Vagina (tissue), 2 donors: ENCODE measurements at regions not wholly inside any gene's neighbourhood (a gene's known extent, or its start where the extent isn't known, plus 50 kb on each side); places are given as distances from the start of the nearest gene placed in this dataset.

Source experiments
- CTCF ChIP-seq, 3 experiments: fragments of 450-650 bp in 2 of 3; fragments of 200-600 bp in 1 of 3; sonication (generic) in 1 of 3; IDR thresholded peaks; one replicate each; pipeline ENCODE4 v1.5.1; 2017 to 2019; ENCODE audit warnings: antibody characterized with exemption in 3 of 3, mild to moderate bottlenecking in 2 of 3, moderate library complexity in 2 of 3
- POLR2A ChIP-seq, 2 donors: fragments of 450-650 bp; IDR thresholded peaks; one replicate each; pipeline ENCODE4 v1.6.1; 2017; ENCODE audit warnings: antibody characterized with exemption in 2 of 2, mild to moderate bottlenecking in 2 of 2, moderate library complexity in 2 of 2
- POLR2AphosphoS5 ChIP-seq, 2 donors: sonication (generic); formaldehyde crosslinking; IDR thresholded peaks; one replicate each; pipeline ENCODE4 v1.9.0; 2017; ENCODE audit warnings: antibody characterized with exemption in 2 of 2, mild to moderate bottlenecking in 2 of 2, low read depth in 1 of 2; ENCODE audit not compliant: insufficient read depth in 1 of 2

DNA sequence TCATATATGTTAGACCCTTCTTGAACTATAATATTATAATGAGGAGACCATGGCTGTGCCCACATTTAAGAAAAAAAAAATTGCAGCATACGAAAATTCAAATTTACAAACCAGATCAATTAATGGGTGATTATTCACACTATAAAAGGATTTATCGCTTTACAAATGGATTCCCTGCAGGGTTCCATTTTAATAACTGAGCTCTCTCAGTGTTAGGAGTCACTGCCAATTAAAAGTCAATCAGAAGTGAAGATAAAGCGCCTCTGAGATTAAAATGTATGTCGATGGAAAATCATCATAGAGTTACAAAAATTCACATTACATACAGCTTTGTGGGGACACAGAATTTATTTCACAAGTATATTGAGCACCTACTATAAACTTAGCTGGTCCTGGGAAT is 66.6 kb upstream of the SMARCA2 start:
- no peak for TF ChIP-seq CTCF (IDR thresholded peaks at IDR 0.05)
- no peak for TF ChIP-seq POLR2A (IDR thresholded peaks at IDR 0.05)
- TF ChIP-seq POLR2AphosphoS5 (IDR thresholded peaks at IDR 0.05; ENCODE audit: insufficient read depth in 1 of 2, low read depth in 1 of 2), result no peak
